Endothelial cell (in vitro differentiated cells): ENCODE measurements at regions not wholly inside any gene's neighbourhood (a gene's known extent, or its start where the extent isn't known, plus 50 kb on each side); places are given as distances from the start of the nearest gene placed in this dataset.

ENCODE experiments used
- DNase-seq: peaks from one replicate; pipeline ENCODE4 v3.0.0; 2021; ENCODE audit warnings: low spot score
- H3K27ac Mint-ChIP-seq: one replicate; pipeline ENCODE4 v1.8.0; 2021; ENCODE audit warnings: mixed read lengths, inconsistent platforms; ENCODE audit not compliant: unreplicated experiment
- H3K27me3 Mint-ChIP-seq: one replicate; pipeline ENCODE4 v1.8.0; 2021; ENCODE audit warnings: mild to moderate bottlenecking, moderate library complexity, mixed read lengths, inconsistent platforms; ENCODE audit not compliant: unreplicated experiment
- H3K36me3 Mint-ChIP-seq: one replicate; pipeline ENCODE4 v1.8.0; 2021; ENCODE audit warnings: mild to moderate bottlenecking, low read depth, mixed read lengths, inconsistent platforms; ENCODE audit not compliant: unreplicated experiment
- H3K4me1 Mint-ChIP-seq: one replicate; pipeline ENCODE4 v1.8.0; 2021; ENCODE audit warnings: mild to moderate bottlenecking, mixed read lengths, inconsistent platforms; ENCODE audit not compliant: unreplicated experiment
- H3K4me3 Mint-ChIP-seq: one replicate; pipeline ENCODE4 v1.8.0; 2021; ENCODE audit warnings: mild to moderate bottlenecking, mixed read lengths, inconsistent platforms; ENCODE audit not compliant: unreplicated experiment
- H3K9me3 Mint-ChIP-seq: one replicate; pipeline ENCODE4 v1.8.0; 2021; ENCODE audit warnings: mixed read lengths, inconsistent platforms; ENCODE audit not compliant: unreplicated experiment
- TF ChIP-seq, protein P1 (sequence below): fragments of 200-600 bp; sonication (generic); IDR thresholded peaks from one replicate; pipeline ENCODE4 v1.5.0; 2021; ENCODE audit warnings: antibody characterized with exemption; ENCODE audit not compliant: unreplicated experiment

DNA sequence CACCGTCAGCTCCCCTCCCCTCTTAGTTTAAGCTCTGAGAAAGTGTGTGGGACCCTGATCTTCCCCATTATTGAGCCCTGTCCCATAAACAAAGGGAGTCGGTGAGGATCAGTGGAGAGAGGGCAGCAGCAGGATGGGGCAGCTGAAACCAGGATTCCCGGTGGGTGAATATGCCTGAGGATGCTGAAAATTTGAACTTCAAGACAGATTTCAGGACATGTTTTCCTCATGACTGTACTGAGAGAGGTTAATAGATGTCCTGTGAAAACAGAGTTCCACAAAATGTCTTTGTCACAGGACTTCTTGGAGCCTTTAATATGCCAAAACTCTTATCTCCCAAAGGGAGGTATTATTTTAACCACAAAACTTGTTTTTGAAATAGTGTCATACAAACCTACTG, 53.5 kb upstream of the SLC22A16 start:
- TF ChIP-seq, protein P1, sequence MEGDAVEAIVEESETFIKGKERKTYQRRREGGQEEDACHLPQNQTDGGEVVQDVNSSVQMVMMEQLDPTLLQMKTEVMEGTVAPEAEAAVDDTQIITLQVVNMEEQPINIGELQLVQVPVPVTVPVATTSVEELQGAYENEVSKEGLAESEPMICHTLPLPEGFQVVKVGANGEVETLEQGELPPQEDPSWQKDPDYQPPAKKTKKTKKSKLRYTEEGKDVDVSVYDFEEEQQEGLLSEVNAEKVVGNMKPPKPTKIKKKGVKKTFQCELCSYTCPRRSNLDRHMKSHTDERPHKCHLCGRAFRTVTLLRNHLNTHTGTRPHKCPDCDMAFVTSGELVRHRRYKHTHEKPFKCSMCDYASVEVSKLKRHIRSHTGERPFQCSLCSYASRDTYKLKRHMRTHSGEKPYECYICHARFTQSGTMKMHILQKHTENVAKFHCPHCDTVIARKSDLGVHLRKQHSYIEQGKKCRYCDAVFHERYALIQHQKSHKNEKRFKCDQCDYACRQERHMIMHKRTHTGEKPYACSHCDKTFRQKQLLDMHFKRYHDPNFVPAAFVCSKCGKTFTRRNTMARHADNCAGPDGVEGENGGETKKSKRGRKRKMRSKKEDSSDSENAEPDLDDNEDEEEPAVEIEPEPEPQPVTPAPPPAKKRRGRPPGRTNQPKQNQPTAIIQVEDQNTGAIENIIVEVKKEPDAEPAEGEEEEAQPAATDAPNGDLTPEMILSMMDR: no peak
- Mint-ChIP-seq H3K4me1 (peaks cover 20% of the 10 kb centered on the region), H3K4me3 (no peak overlapping the region), H3K9me3 (peaks cover 1% of the 10 kb centered on the region), H3K27ac (no peak overlapping the region), H3K36me3 (peaks cover under 1% of the 10 kb centered on the region), H3K27me3 (no peaks in the 10 kb centered on the region)
- no peak for DNase-seq

DNA sequence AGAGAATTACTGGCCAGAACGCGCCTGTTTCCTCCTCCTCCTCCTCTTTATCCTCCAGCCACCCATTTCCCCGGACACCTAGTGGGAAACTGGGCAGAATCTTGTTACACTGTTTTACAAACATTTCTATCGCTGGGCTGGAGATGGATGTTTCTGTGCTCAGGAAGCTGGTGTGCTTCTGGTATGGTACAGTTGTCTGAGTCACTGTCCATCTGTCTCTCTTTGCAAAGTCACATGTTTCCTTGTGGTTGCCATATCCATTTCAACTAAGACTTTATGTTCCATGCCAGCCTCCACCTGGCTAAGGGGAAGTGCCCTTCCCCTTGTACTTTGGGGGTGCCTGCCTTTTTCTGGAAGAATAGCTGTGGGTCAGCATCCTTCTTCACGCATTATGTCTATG, 52.9 kb upstream of the SLC22A16 start:
- Mint-ChIP-seq H3K36me3 (no peaks in the 10 kb centered on the region), H3K27ac (no peak overlapping the region), H3K4me1 (peaks cover 20% of the 10 kb centered on the region), H3K9me3 (no peaks in the 10 kb centered on the region), H3K4me3 (no peak overlapping the region), H3K27me3 (no peaks in the 10 kb centered on the region)
- DNase-seq: no peak
- TF ChIP-seq, protein P1: no peak

DNA sequence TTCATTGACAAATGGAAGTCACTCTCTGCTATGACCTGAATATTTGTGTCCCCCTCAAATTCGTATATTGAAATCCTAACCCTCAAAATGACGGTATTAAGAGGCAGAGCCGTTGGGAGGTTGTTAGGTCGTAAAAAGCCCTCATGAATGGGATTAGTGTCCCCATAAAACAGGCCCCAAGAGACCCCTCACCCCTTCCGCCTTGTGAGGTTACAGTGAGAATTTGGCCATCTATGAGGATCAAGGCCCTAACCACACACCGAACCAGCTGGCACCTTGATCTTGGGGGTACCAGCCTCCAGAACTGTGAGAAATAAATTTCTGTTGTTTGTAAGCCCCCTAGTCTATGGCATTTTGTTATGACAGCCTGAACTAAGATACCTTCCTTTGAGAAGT, 52.5 kb upstream of the SLC22A16 start:
- H3K27me3 Mint-ChIP-seq: no peaks in the 10 kb centered on the region
- H3K4me1 Mint-ChIP-seq: peaks cover 20% of the 10 kb centered on the region
- no peak overlapping the region for H3K4me3 Mint-ChIP-seq
- no peak overlapping the region for H3K27ac Mint-ChIP-seq
- H3K9me3 Mint-ChIP-seq: no peaks in the 10 kb centered on the region
- DNase-seq: no peak
- TF ChIP-seq, protein P1: no peak
- H3K36me3 Mint-ChIP-seq: no peaks in the 10 kb centered on the region

DNA sequence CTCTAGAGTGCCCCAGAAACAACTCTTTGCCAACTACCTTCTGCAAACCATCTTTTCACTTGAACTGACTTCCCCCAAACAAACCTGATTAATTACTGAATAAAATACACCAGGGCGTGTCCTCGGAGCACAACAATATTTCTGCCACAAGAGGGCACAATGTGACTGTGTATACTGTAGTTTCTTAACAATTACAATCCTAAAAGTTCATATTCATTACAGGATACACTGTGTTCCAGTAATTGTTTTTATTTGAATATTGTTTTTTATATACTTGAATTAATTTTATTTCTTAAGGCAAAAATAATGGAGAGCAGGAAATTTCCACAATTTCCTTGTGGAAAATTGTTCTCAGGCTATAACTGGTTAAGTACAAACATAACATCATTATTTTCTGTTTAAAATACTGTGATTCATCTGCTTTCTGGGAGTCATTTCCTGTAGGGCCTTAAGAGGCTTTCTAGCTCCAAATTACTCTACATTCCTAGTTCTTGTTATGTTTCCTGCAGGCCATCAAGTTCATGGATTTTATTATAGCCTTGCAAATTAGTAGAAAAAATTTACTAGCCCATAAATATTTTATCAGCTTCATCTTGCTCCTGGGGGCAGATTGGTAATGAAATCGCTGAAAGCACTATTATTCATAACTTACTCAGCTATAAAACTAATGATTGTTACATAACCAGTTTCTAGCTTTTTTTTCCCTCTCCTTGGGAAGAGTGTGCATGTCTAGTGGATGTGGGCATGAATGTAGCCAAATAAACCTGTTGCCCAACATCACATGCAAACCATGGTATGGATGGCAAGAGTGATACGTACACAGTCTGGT, 51.9 kb upstream of the SLC22A16 start:
- Mint-ChIP-seq H3K4me3 (no peak overlapping the region), H3K9me3 (no peaks in the 10 kb centered on the region), H3K27me3 (no peaks in the 10 kb centered on the region), H3K4me1 (peaks cover 16% of the 10 kb centered on the region), H3K36me3 (no peaks in the 10 kb centered on the region), H3K27ac (no peak overlapping the region)
- TF ChIP-seq, protein P1: peak; percentile 74
- peak; percentile 45 for DNase-seq

DNA sequence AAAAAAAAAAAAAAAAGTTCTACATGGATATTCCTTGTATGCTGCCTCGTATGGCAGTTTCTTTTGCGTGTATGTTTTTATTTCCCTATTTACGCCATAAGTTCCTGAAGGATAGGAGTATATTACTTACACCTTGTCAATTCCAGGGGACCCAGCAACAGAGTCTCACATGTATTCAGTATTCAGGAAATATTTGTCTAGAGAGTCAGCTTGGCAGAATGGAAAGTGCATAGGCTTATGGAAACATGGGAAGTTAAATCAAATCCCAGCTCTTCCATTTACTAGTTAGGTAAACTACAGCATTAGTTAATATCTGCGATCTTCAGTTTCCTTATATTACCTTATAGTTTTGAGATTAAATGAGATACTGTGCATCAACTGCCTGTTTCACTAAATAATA, 51.1 kb upstream of the SLC22A16 start:
- H3K27ac Mint-ChIP-seq: no peak overlapping the region
- no peaks in the 10 kb centered on the region for H3K36me3 Mint-ChIP-seq
- no peak for DNase-seq
- H3K4me1 Mint-ChIP-seq: peaks cover 13% of the 10 kb centered on the region
- TF ChIP-seq, protein P1: no peak
- H3K27me3 Mint-ChIP-seq: no peaks in the 10 kb centered on the region
- H3K4me3 Mint-ChIP-seq: no peak overlapping the region
- no peaks in the 10 kb centered on the region for H3K9me3 Mint-ChIP-seq
